Kidney capillary endothelial cell (primary cell): ENCODE measurements at regions not wholly inside any gene's neighbourhood (a gene's known extent, or its start where the extent isn't known, plus 50 kb on each side); places are given as distances from the start of the nearest gene placed in this dataset.
A peak's percentile ranks its signal among the peaks of the same experiment; 100 is the strongest.
"Not testable (repeated sequence)": the region's sequence is repeated elsewhere in the genome, so short reads cannot be mapped to it uniquely, and the experiment has no call there.

ENCODE experiments used
- DNase-seq: peaks from one replicate; pipeline ENCODE4 v3.0.0-alpha.2; 2018; ENCODE audit warnings: low spot score

DNA sequence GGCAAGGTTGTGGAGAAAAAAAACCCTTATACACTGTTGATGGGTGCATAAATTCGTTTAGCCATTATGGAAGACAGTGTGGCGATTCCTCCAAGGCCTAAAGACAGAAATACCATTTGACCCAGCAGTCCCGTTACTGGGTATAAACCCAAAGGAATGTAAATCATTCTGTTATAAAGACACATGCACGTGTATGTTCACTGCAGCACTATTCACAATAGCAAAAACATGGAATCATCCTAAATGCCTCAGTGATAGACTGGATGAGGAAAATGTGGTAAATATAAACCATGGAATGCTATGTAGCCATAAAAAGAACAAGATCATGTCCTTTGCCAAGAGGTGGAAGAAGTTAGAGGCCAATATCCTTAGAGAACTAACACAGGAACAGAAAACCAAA is 119.9 kb upstream of the PRR16 start:
- no peak for DNase-seq

DNA sequence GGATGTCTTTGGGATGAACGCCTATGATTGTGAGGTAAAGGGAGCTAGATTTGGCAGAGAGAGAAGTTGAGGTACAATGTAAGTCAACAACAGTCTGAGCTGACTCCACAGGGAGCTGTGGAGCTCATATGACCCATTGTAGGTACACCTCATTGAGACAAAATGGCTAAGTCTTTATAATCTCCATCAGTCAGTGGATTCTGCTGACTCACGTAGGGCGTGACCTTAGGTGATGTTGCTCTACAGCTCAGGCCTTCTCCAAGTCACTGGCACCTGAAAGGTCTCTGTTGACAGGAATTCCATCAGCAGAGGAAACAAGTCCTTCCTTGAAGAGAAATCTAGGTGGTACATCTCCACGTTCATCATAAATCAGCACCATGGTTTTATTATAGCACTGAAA is 118.2 kb upstream of the PRR16 start:
- DNase-seq = no peak

DNA sequence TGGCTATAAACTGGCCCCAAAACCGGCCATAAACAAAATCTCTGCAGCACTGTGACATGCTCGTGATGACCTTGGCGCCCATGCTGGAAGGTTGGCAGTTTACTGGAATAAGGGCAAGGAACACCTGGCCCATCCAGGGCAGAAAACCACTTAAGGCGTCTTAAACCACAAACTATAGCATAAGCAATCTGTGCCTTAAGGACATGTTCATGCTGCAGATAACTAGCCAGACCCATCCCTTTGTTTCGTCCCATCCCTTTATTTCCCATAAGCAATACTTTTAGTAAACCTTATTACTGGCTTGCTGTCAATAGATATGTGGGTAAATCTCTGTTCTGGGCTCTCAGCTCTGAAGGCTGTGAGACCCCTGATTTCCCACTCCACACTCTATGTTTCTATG is 113.0 kb upstream of the PRR16 start:
- not testable (repeated sequence) for DNase-seq

DNA sequence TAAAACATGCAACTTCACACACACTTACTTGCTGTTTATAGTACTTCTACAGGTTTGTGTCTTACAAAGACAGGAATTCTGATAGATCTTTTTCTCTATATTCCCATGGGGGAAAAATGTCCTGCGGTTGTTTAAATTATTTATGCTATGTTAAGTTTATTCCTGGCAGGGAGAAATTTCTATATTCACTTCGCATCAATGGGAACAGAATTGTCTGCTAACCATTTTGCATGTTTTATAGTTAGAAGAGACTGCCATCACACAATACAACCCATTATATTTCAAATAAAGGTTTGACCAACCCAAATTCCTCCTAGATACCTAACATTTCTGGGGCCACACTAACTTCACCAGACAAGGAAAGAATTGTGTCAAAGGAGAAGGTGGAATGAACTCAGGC is 110.0 kb upstream of the PRR16 start:
- DNase-seq = no peak

DNA sequence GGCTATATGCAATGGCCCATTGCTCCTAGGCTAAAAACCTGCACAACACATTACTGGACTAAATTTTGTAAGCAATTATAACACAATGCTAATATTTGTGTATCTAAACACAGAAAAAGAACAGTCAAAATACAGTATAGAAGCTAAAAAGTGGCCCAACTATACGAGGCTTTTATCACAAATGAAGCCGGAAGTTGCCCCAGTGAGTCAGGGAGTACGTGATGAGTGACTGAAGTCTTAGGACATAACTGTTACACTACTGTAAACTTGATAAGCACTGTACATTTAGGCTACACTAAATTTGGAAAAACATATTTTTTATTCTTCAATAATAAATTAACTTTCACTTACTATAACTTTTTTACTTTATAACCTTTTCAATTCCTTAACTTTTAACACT is 105.2 kb upstream of the PRR16 start:
- no peak for DNase-seq

DNA sequence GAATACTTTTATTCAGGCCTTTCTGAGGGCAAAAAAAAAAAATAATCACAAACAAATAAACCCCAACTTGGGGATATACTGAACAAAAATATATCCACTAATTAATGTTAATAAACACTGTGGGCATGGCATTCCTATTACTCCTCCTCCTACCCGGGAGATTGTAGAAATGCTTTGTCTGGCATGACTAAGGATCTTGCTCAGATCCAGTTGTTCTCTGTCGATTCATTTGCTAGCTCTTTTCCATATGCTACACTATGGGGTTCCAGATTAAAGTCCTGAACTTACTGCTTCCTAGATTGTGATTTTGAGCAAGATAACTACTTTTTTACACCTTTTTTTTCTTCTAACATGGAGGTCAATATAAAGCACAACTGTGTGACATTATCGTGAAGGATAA is 102.2 kb upstream of the PRR16 start:
- DNase-seq = no peak

DNA sequence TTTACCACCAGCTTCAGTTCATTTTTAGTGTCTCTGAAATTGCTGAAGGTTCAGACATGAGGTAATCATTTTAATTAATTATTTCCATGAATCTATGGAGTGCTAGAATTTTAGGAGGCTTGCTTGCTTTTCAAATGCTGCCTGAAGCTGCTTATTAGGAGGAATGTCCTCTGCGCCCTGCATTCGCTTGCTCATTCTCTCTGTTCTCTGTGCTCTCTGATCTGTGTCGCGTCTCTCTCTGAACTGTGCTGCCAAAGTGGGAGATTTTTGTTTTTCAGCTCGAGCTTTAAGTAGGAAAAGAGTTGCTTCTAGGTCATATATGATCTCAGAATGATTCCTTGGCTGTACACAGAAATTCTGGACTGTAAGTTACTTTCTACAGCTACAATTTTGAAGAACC is 101.7 kb upstream of the PRR16 start:
- DNase-seq = no peak

DNA sequence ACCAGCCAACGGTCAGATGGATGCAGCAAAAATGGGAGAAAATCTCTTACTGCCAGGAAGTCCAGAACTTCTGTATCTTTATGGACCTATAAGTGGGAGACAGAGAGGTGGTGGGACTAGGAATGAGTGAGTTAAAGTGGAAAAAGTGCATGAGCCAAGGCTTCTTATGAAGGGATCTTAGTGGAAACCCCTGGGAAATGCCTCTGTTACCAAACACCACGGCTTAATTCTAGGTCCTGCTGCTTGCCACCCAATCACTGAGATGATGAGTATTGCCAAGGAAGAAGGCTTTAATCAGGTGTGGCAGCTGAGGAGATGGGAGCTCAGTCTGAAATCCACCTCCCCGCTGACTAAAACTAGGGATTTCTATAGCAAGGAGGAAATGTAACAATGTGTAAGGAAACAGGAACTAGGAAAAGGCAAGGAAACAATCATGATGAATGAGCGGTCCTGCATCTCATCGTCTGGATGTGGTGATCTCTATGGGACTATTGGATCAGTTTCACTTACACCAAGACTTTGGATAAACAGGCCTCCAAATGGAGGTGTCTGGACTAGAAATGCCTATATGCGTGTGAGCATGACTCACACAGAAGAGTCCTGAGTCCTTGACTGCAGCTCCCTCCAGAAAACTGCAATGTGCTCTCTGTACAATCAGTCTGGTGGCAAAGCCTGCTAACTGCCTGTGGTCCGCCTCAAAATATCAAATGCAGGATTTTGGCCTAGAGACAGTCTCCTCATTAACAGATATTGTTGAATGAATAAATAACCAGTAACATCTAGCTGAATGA is 98.2 kb upstream of the PRR16 start:
- no peak for DNase-seq

DNA sequence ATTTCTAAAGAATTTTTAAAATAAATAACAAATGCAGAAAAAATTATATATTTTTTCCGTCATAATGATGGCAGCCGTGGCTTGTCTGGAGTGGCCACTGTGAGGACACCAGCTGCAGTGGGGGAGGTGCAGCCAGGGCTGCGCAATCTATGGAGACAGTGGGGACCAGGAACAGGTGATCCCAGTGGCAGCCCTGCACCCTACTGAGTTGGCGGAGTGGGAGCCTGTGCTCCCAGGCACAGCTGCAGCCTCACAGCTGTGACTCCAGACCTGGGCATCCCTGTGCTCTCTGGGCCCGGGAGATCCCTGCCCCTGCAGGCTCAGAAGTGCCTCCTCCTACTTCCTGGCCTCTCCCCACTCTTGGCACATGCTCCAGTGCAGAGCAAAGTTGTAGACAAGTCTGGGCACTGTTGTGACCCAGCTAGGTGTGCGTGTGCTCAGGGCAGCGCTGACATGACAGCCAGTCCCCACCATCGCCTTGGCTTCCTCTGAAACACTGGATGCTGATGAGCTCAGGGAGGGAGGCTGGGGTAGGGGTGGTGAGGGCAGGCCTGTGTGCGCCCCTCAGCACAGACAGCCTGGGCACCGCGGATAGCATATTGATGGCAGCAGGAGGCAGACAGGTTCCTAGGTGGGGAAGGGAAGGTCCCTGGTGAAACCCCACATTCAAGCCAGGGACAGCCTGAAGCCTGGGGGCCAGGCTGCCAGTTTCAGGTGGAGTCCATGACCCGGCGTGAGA is 96.0 kb upstream of the PRR16 start:
- no peak for DNase-seq

DNA sequence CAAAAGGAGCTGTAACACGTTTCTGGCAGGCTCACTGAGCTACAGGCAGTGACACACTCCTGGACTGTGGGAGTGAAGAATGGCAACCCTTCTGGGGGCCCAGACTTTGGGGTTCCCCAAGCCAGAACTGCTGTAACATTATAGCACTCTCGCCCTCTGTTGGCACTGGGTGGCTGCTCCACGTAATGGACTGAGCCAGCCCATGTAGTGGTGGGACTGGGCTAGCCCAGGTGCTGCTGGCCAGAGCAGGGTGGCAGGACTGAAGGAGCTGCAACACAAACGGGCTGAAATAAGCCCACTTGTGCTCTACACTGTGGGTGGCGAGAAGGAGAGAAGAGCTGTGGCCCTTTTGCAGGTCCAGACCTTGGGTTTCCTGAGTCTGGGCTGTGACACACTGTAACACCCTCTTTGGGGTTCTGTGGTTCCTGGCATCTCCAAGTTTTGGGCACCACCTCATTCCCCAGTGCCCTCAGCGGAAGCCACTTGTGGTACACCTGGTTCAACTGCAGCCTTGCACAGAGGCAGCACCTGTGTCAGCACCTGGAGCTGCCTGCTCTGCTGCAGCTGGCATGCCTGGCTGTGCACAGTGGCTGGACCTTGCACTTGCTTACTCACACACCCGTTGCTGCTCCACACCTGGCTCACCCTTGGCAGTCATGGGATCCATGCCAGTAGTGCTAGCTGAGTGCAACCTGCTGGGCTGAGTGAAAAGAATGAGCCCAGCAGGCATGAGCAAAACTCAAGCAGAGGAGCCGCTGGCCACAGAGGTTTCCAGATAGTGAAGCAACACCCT is 95.0 kb upstream of the PRR16 start:
- no peak for DNase-seq

DNA sequence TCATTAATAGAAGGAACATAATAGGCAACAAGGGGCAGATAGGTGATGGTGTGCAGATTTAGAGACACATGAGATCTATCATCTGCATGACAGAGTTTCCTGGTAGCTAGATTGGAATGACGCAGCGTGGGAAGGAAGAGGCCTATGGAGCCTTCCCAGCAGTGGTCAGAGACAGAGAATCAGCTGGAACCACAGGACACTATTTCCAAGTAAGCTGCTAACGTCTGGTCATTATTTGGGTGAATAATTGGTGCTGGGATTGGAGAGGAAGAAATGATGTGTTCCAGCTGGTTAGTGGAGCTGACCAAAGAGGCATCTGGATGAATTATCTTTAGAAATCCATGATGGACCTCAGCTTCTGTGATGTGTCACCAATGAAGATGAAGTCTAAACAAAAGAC is 91.2 kb upstream of the PRR16 start:
- DNase-seq = no peak

DNA sequence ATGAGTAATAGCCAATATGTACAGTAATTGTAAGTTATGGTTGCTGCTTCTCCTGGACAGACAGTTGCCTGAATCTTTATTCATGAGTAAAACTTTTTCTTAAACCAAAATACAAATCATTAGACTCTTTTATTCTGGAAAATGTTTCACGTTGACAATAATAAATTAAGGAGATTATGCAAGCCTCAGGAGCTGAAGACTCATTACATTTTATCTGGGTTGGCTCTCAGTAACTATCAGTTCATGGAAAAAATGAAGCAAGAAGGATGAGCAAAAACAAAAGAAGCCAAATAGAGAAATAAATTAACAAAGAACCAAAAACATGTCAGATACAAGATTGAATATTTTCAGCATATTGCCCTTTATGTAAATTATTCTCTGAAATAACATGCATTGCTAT is 88.9 kb upstream of the PRR16 start:
- no peak for DNase-seq

DNA sequence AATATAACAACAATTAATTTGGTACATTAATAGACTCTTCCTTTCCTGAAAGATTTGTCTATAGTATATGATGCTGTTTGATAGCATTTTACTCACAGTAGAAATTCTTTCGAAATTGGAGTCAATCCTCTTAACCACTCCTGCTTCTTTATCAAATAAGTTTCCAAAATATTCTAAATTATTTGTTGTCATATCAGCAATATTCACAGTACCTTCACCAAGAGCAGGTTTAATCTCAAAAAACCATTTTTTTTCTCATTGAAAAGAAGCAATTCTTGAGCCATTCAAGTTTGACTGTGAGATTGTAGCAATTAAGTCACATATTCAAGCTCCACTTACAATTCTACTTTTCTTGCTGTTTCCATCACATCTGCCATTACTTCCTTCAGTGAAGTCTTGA is 83.5 kb upstream of the PRR16 start:
- no peak for DNase-seq

DNA sequence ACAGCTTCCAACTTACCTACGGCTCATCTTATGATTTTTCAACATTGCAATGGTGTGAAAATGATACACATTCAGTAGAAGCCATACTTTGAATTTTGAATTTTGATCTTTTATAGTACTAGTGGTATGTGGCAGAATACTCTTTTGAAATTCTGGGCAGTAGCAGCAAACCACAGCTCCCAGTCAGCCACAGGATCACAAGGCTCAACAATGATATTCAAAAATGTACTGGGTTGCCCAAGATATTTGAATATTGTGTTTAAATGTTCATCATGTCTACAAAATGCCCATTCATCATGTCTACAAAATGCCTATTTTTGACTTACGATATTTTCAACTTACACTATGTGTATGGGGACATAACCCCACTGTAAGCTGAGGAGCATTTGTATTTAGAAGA is 81.3 kb upstream of the PRR16 start:
- DNase-seq = no peak

DNA sequence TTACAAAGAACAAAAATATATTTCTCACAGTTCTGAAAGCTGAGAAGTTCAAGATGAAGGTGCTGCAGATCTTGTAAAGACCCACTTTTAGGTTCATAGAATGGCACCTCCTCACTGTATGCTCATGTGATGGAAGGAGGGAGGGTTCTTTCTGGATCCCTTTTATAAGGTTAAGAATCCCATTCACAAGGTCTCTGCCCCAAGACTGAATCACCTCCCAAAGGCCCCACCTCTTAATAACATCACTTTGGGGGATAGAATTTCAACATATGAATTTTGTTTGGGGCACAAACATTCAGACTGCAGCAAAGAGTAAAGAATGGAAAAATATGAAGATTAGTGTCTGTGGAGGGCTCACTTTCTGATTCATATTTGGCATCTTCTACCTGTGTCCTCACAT is 77.1 kb upstream of the PRR16 start:
- no peak for DNase-seq

DNA sequence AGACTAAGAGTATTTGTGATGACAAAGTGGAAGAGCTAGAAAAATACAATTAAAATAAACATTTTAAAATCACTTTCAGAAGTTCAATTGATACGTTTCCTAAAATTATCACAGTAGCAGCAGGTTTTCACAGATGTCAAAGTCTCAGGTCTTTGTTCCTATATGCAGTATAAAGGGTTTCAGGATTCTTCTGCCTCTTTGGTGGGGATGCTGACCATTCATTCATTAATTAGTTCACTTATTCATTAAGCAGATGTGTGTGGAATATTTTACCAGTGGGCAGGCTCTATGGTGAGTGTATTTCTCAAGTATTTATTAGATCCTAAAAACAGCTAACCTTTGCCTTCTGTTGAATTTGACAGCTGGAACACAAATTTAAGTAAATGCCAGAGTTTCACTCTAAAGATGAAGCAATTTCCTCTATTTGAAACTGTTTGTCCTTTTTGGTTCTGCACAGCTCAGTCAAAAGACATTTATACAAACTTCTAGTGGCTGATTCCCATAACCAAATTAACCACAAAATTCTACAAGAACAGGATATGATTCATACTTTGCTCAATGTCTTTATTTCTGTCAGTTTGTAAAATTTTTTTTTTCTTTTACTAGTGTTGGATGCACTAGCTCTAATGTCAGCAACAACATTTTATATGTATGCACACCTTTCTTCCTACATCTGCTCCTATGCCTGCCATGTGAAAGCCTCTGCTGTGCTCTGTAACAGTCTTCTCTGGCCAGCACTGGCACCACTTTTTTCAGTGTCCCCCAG is 75.9 kb upstream of the PRR16 start:
- DNase-seq = no peak

DNA sequence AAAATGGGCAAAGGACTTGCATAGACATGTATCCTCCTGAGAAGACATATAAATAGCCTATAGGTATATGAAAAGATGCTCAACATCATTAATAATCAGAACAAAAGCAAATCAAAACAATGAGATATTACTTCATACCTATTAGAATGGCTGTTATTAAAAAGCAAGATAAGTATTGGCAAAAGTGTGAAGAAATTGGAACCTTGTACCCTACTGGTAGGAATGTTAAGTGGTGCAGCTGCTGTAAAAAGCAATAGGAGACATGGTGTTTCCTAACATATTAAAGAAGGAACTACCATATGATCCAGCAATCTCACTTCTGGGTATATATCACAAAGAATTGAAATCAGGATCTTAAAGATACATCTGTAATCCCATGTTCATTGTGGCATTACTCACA is 69.8 kb upstream of the PRR16 start:
- no peak for DNase-seq

DNA sequence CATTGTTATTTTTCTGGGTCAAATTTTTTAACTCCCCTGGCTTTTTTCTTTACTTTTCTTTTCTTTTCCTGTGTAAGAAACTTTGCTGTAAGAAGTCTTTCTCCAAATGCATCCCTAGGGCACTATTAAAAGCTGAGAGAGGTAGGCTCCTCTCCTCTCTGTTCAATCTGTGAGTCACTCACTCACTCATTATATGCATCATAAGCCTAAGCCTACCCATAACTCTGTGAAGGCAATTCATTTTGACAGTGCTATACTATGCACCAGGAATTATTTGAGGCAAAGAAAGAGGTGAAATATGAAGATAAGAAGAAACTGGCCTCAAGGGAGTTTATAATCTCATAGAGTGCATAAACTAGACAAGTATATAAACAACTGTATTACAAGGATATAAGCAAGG is 67.9 kb upstream of the PRR16 start:
- no peak for DNase-seq

DNA sequence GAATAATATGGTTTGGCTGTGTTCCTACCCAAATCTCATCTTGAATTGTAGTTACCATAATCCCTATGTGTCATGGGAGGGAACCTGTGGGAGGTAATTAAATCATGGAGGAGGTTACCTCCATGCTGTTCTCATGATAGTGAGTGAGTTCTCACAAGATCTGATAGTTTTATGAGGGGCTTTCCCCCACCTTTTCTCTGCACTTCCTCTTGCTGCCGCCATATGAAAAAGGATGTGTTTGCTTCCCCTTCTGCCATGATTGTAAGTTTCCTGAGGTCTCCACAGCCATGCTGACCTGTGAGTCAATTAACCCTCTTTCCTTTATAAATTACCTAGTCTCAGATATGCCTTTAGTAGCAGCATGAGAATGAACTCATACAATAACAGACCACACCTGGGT is 63.7 kb upstream of the PRR16 start:
- DNase-seq = no peak

DNA sequence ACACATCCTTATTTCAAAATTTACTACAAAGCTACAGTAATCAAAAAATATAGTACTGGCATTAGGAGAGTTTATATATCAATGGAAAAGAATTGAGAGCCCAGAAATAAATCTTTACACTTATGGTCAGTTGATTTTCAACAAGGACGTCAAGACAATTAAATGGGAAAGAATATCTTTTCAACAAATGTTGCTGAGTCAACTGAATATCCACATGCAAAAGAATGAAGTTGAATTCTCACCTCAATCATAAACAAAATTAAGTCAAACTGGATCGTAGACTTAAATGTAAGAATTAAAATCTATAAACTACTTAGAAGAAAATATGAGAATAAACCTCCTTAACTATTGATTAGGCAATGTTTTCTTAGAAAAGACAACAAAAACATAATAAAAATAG is 61.5 kb upstream of the PRR16 start:
- no peak for DNase-seq

DNA sequence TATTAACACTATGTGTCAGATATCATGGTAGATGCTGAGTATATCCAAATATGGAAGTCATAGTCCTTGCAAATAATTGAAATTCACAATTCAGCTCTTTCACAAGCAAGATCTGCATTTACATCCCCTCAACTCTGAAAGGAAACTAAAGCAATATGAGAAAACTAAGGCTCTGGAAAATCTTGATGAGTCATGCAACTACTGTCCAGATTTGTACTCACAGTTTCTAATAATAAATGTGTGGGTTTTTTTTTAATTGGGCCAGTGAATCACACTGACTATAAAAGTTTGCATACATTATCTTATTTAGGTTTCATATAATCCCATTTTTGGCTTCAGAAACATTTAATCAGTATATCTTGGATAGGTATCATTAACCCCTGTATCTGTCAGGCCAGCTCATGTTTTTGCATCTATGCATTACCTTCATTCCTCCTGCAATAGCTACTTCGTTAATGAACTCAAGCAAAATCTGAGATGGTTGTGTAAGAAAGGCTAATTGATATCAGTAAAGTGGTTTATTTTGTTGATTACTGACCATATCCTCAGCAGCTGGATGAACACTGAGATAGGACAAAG is 58.7 kb upstream of the PRR16 start:
- no peak for DNase-seq

DNA sequence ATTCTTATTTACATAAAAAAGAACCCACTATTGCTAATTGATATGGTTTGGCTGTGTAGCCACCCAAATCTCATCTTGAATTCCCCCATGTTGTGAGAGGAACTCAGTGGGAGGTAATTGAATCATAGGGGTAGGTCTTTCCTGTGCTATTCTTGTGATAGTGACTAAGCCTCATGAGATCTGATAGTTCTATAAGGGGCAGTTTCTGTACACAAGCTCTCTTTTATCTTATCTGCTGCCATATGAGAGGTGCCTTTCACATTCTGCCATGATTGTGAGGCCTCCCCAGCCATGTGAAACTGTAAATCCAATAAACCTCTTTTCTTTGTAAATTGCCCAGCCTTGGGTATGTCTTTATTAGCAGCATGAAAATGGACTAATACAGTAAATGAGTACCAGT is 58.2 kb upstream of the PRR16 start:
- DNase-seq = peak; percentile 1
